A673 (cell line): ENCODE measurements at regions not wholly inside any gene's neighbourhood (a gene's known extent, or its start where the extent isn't known, plus 50 kb on each side); places are given as distances from the start of the nearest gene placed in this dataset.

Source experiments
- CTCF ChIP-seq: fragments of 300-800, 200-600 bp; sonication (generic); conservative IDR thresholded peaks from 2 replicates; pipeline ENCODE4 v1.5.1; 2017; ENCODE audit warnings: low read depth, mild to moderate bottlenecking, antibody characterized with exemption, low read length, moderate library complexity, mixed read lengths
- EZH2 ChIP-seq: fragments of 200-600 bp; sonication (generic); IDR thresholded peaks from 2 replicates; pipeline ENCODE4 v1.6.1; 2017; ENCODE audit warnings: borderline replicate concordance, low read depth, mild to moderate bottlenecking, mixed read lengths, antibody characterized with exemption, low read length; ENCODE audit not compliant: poor library complexity, severe bottlenecking

- no peak for TF ChIP-seq CTCF
- TF ChIP-seq EZH2 = no peak
Measured at GRCh38 chr12:108052260-108052659, 76.8 kb upstream of the WSCD2 start.
